Mesenteric fat pad (tissue), 1 donor: ENCODE measurements at regions not wholly inside any gene's neighbourhood (a gene's known extent, or its start where the extent isn't known, plus 50 kb on each side); places are given as distances from the start of the nearest gene placed in this dataset.

ENCODE experiments used
- DNase-seq: peaks from one replicate; pipeline ENCODE4 v3.0.0-alpha.2; 2020; ENCODE audit warnings: low spot score
- donor health status: DM: yes; HTN: yes; CAD: no.

GRCh38 chr1:38340409-38340808 is 293.8 kb upstream of the POU3F1 start:
- no peak for DNase-seq

- no peak for DNase-seq
Observed at GRCh38 chr1:38337711-38338110, 291.1 kb upstream of the POU3F1 start.

- no peak for DNase-seq
Observed at GRCh38 chr1:38336961-38337360, 290.4 kb upstream of the POU3F1 start.

- no peak for DNase-seq
Observed at GRCh38 chr1:38336301-38336923, 289.8 kb upstream of the POU3F1 start.

GRCh38 chr1:38334930-38335592 is 288.5 kb upstream of the POU3F1 start:
- no peak for DNase-seq

- DNase-seq, result no peak
Observed at GRCh38 chr1:38332649-38333310, 286.2 kb upstream of the POU3F1 start.

GRCh38 chr1:38331496-38332210 is 285.1 kb upstream of the POU3F1 start:
- no peak for DNase-seq

GRCh38 chr1:38330799-38331198 is 284.2 kb upstream of the POU3F1 start:
- no peak for DNase-seq

GRCh38 chr1:38329644-38330043 is 283.1 kb upstream of the POU3F1 start:
- DNase-seq, result no peak

GRCh38 chr1:38328278-38329035 is 281.9 kb upstream of the POU3F1 start:
- DNase-seq, result no peak

- no peak for DNase-seq
Observed at GRCh38 chr1:38327559-38327973, 281.0 kb upstream of the POU3F1 start.

GRCh38 chr1:38326856-38327255 is 280.3 kb upstream of the POU3F1 start:
- no peak for DNase-seq

GRCh38 chr1:38326135-38326534 is 279.5 kb upstream of the POU3F1 start:
- no peak for DNase-seq

- DNase-seq, result no peak
Observed at GRCh38 chr1:38312753-38313152, 266.2 kb upstream of the POU3F1 start.

GRCh38 chr1:38310079-38310478 is 263.5 kb upstream of the POU3F1 start:
- no peak for DNase-seq

GRCh38 chr1:38308780-38309179 is 262.2 kb upstream of the POU3F1 start:
- DNase-seq, result no peak

GRCh38 chr1:38305666-38306065 is 259.1 kb upstream of the POU3F1 start:
- DNase-seq, result no peak

- DNase-seq, result no peak
Observed at GRCh38 chr1:38303843-38304242, 257.2 kb upstream of the POU3F1 start.

GRCh38 chr1:38301040-38301439 is 254.4 kb upstream of the POU3F1 start:
- DNase-seq, result no peak

- DNase-seq, result no peak
Observed at GRCh38 chr1:38300616-38301015, 254.0 kb upstream of the POU3F1 start.

- DNase-seq, result no peak
Observed at GRCh38 chr1:38297842-38298241, 251.2 kb upstream of the POU3F1 start.
